Middle frontal gyrus (tissue), 1 donor: ENCODE measurements at regions not wholly inside any gene's neighbourhood (a gene's known extent, or its start where the extent isn't known, plus 50 kb on each side); places are given as distances from the start of the nearest gene placed in this dataset.

ENCODE experiments used
- DNase-seq: peaks from one replicate; pipeline ENCODE4 v3.0.0-alpha.2; 2015; ENCODE audit warnings: low spot score; ENCODE audit errors: extremely low spot score

DNA sequence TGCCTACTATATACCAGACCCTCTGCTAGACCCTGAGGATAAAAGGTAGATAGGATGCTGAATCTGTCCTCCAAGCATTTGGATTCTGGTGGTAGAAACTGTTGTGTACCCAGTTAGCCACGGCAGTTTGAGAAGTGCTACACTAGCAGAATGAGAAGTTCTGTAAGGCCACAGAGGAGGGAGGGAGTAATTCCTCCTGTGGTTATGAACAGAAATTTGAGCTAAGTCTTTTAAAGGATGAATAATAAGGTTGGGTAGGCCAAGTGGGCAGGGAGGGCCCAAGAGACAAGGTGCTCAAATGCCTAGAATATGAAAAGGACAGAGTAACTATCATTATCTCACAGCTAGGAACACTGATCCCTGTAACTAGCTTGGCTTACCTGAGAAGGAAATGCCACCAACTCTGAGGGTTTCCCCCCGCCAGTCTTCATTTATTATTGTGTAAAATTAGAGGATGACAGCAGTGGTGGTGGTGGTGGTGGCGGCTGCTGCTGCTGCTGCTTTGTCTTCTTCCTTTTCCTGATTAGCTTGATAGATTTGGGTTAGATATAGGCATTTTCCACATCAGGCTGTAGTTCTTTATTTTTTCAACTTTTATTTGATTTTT, 243.3 kb downstream of the PRL start:
- no peak for DNase-seq

DNA sequence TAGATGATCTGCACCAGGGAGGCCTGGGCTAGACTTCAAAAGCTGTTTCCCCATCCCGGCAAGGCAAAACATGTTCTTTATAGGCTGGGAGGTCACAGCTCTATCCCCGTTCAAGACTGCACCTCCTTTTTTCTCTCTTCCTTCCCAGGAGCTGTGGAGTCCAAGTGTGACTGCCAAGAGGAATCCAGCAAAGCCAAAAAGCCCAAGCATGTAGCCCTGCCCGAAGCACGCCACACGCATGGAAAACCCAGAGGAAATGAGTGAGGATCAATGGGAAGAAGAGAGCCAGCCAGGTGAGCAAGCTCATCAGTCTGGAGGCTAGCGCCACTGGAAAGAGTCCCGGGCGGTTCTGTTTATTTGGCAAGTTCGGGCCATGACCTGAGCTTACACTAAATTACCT, 240.4 kb downstream of the PRL start:
- DNase-seq: no peak

DNA sequence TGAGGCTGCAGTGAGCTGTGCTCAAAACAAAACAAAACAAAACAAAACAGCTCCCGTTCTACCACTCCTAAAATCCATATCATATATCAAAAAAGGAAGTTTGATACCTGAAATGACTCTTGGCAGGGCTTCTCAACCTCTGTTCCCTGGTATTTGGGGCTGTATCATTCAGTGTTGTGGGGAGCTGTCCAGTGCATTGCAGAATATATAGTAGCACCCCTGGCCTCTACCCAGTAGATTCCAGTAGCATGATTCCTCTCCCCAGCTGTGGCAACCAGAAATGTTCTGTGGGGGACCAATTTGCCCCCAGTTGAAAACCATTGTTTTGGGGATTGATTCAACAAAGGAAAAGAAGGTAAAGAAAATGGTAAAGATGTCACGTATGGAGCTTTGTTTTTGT, 238.9 kb downstream of the PRL start:
- no peak for DNase-seq

DNA sequence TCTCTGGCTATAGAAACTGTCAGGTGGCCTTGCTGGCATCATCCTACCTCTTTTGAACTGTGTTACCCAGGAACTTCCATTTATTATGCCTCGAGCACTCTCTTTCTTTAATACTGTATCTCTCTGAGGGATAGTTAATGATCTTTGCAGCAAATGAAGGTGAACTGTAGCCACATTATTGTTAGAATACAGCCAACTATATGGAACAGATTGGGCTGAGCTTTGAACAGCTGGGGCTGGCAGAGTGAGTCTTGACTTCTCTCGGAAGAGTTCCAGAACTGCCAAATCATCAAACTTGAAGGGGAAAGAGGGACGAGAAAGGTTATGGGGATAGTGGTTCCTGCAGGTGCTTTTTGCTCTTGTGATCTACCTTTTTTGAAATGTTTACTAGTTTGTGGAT, 237.7 kb downstream of the PRL start:
- no peak for DNase-seq

DNA sequence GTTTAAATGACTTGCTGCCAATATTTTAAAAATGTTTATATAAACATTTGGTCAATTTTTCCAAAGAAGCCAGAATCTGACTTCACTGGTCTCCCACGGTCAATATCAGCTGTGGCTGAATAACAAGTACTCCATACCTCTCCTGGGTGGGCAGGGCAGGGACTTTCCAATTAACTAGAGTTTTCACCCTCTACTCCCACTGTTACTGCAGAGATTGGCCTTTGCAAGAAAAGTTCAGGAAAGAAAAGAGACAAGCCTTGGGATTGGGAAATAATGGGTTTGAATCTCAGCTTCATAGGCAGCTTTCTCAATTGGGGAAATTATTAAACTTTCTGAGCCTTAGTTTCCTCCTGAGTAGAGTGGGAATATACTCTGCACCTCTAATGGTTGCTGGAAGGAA, 236.9 kb downstream of the PRL start:
- no peak for DNase-seq

DNA sequence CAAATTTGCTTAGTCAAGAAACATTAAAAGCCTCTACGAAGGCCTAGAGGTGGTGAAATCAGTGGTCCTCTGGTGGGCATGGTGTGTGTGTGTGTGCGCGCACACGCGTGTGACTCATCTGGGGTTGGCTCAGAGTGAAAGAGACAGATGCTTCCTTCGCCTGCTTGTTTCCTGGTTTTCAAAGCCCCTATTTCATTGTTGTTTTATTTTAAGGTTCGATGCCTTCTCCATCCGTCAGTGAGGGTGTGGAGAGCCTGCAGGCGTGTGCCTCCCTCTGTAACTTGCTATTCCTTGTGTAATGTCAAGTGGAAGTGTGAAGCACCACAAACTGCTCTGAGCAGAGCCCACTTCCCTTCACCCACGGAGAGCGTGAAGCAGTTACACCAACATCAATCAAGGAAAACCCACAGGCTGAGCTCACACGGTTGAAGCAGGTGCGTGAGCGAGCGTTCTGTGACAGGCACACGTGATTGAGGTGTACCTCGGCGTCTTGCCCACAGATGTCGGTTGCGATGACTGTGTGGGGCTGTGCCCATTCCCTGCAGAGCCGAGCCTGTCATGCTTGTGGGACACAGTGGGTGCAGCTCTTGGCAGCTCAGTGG, 233.9 kb downstream of the PRL start:
- DNase-seq: no peak

DNA sequence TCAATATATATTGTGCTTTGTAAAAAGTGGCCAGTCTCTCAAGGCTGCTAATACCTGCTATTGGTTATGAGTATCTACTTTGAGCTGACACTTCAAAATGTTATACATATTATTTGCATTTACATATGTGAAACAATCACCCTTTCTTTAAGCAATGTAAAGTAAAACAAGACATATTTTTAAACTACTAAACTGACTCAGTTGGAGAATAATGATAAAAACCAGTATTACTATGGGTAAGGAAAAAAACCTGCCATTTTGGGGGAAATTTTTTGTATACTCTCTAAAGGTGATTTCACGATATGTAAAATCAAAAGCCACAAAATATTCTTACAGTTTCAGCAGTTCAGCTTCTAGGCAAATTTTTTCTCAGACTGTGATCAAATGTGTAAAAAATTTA, 232.3 kb downstream of the PRL start:
- DNase-seq: no peak

DNA sequence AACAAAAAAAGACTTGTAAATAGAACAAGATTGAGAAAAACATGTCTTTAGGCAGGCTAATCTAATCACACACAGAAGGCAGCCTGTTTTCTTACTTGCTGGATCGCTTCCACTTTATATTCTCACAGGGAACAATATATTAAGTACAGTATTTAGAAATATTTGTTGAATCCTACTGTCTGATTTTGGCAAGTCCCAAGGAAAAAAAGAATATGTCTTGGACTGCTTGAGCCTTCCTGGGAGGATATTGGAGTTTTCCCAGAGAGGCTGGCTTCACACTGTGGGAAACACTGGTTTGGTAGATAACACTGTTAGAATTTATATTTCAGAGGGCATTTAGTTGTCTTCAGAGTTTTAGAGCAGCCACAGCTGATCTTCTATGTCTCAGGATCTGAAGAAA, 229.7 kb downstream of the PRL start:
- no peak for DNase-seq

DNA sequence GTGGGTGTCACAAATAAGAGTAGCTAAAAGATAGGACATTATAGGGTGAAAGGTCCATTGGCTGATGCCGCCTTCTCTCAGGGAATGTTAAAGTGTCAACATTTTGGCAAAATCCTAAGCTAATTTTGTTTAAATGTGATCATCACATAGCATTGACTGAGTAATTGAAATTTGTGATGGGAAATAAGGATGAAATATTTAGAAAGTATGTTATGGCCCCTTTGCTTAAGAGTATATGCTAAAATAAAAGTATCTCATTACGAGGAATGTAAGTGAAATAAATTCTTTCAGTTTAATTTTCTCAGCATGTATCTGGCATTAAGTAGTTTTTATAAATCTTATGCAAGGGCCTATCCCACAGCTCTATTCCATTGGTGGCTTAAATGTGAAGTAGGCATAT, 229.2 kb downstream of the PRL start:
- DNase-seq: no peak

DNA sequence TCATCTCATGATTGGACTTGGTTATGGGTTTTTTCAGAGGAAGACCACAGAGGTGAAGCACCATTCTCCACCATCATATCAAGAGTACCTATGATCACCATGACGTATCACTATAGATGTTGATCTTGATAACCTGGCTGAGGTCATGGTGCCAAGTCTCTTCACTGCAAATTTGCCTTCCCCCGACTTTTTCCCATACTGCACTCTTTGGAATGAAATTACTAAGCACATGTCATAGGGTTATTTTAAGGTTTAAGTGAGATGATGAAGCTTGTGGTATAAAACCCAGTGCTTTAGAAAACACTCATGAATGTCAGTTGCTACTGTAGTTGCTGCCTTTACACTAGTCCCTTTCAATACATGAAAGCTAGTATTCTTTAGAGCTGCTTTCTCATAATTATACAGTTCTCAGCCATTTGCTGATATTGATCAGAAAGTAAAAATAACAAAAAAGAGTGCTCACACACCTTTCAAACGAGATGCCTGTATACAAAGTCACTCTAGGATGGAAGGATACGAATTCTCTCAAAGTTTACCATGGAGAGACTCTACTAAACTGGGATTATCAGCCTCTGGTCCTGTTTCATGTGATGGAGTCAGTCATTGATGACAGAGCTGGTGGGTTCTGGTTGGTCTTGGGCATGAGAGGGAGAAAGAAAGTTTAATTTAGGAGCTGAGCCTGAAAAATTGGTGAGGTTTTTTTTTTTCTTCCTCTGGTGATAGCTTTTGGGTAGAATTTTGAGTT, 228.1 kb downstream of the PRL start:
- no peak for DNase-seq

DNA sequence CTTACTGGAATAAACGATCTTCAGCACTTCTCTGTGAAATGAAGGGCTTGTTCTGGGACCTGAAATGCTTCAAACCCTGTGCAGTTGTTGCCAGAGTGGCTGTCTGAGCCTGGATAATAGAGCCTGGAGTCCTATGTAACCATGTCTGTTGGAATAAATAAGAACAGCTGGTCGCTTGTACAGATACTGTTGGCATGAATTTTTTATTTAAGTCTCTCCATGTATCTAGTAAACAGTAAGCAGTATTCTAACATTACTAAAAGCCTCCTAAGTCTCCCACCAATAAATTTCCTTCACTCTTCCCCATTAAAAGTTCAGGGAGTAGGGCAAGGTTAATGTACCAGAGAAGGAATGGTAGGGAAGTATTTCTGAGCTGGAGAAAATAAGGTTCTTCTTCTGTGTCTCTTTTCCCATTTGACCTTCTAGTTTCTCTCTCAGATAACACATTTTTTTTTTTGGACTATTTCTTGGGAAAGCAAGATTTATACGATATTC, 227.5 kb downstream of the PRL start:
- DNase-seq: no peak

DNA sequence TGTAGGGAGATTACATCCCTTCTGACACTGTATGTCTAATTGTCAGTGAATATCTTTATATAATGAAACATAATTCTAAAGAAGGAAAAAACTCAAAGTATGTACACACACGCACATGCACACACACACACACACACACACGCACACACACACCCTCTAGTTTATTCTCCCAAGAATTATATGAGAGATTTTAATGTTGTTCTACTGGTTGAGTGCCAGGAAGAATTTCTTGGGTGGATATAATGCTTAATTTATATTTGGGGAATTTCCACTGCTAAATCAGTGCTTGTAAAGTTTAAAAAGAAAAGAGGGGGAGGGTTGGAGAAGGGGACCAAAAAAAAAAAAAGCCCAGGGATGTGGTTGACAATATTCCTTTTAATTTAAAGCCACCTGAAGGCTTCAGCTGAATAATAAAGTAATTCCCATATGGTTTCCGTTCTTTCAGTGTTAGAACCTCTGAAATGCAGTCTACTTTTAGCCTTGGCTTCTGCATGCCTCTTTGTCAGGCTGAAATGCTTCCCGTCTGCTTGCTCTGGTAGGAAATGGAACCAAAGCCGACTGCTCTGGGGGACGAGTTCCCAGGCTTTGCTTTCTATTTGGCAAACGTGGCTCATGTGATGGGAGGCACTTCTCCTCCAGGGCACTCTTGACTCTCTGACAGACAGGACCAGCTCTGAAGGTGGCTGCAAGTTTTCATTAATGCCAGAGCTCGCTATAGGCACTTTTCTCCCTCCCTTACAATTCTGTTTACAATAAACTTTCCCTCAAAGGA, 225.4 kb downstream of the PRL start:
- DNase-seq: no peak

DNA sequence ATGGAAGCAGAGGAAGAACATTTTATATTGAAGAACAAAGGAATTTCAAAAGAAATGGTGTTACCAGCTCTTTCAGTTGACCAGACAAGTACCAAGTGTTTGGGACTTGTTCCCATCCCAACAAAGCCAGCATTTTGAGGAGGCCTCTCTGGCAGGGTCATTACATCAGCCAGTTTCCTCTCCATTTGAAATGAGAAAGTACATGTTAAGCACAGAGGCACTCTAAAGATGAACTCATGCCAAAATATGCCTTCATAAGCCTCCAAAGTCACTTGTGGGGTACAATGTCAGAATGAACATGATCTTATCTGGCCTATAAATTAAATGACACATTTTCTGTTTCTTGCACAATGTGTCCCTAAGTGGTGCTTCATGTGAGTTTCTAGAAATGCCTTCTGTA, 223.9 kb downstream of the PRL start:
- DNase-seq: no peak

DNA sequence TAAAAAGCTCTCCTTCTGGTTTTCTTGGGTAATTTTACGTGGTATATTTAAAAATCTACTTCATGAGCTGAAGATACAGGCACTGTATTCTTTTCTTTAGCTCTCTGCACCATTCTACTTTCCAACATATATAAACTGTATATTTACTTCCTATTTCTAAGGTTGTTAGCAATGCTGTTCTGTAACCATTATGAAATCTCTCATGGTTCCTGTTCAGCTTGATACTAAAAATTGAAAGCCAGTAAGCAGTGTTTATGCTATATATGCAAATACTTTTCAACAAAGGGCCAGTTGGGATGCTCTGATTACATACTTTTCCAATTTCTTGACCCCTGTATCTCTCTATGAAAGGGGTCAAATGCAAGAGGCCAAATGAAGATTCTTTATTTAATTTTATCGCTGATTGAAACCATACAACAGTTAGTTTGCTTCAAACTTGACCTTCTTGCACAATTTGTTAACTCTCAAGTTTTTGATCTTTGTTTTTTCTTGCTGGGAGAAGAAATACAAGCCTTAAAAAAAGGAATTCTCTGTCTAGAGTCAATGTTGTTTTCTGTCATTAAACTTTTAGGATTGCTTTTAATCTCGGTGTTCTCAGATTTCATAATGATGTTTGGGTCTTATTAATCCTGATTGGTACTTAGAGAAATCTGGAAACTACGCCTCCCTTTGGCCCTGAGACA, 223.2 kb downstream of the PRL start:
- no peak for DNase-seq

DNA sequence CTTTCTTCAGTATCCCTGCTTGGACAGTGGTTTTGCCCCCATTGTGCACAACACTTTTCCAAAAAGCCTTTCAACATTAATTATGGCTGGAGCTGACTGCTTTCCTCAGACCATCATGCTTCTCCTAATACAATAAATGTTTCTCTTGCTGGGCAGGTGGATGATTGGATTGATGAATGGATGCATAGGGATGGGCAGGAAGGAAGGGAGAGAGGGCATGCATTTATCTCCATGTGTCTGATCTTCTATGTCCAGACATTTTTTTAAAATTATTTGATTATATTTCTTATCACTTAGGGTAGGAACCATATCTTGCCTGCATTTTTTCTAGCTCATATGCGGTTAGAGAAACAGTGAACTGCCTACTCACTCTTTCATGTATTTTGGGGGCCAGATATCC, 218.5 kb downstream of the PRL start:
- no peak for DNase-seq

DNA sequence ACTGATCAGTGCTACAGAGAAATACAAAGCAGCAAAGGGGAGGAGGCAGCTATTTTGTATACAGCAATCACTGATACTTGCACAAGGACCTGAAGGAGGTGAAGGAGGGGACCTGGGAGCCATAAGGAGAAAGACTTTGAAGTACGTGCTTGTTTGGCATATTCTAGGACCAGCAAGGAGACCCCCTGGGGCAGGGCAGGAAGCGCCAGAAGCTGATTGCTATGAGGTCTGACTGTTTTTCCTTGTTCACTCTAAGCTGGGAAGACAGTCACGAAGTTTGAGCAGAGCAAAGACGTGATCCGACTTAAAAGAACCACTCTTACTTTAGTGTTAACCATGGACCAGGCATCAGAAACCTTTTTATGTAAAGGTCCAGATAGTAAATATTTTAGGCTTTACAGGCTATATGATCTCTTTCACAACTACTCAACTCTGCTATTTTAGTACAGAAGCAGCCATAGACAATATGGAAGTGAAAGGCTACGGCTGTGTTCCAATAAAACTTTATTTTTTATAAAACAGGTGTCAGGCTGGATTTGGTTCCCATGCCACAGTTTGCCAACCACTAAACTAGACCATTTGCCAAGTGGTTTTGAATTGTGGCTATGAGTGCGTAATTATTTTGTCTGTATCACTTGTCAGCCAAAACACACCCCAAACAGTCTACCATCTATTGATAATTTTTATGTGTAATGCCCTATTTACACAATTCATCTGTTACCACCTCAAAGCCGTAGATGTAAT, 217.9 kb downstream of the PRL start:
- DNase-seq: no peak

DNA sequence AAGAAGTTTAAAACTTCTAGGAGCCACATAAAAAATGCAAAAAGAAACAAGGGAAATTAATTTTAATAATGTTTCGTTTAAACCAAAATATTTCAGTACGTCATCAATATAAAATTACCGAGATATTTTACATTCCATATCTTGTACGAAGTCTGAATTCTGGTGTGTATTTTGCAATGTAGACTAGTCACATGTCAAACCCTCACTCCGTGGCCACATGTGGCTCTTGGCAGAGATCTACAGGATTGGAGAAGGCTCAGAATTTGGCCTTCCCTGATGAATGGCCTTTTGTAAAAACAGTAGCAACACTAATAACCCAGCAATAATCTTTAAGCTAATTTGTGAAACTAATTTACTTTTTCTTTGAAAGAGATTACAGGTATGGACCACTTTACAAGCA, 217.1 kb downstream of the PRL start:
- no peak for DNase-seq

DNA sequence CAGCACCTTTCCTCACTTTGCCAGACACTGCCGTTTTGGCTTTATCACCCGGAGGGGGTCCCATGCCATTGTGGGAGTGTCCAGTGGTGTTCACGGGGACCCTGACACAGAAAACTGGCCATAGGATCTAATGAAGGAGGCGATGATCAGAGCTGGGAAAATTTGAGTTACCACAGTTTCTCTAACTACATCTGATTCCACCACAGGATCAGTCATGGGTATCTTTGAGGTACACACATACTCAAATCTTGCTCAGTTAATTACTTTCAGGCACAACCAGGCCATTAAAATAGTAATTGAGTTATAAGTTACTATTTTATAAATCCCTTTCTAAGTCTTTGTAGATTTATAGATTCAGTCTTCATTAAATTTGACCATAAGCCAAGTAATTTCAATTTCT, 215.1 kb downstream of the PRL start:
- no peak for DNase-seq

DNA sequence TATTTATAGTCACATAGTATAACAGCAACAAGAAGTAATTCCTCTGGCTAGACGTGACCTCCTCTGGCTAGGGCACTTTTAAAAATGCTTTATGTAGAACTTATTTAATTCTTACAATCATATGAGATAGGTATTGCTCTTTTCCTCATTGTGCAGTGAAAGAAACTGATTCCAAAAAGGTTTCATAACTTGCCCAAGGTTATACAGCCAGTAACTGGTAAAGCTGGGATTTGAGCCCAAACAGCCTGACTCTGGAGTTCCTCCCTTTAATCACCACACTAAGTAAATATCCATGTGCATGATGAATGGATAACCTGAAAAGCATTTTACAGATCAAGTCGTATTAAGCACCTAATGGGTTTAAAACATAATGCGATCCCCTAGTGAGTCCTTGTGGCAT, 214.6 kb downstream of the PRL start:
- DNase-seq: no peak

DNA sequence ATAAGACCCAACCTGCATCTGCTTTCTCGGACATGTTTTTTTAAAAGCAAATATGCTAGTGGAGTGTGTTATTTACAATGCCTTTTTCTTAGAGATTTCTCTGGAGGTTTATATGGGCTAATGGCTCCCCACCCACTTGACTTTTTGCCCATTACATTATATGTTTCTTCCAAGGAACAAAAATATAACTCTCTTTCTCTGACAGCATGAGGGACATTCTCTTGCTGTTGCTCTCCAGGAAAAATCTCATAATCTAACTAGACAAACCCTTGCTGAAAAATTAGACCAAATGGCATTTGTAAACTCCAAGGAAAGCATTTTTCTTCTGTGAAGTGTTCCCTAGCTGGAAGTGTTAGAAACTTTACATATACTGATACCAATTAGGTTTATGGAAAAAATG, 213.7 kb downstream of the PRL start:
- DNase-seq: no peak
